ENCODE measurements at regions not wholly inside any gene's neighbourhood (a gene's known extent, or its start where the extent isn't known, plus 50 kb on each side); places are given as distances from the start of the nearest gene placed in this dataset.
A peak's percentile ranks its signal among the peaks of the same experiment; 100 is the strongest.

DNA sequence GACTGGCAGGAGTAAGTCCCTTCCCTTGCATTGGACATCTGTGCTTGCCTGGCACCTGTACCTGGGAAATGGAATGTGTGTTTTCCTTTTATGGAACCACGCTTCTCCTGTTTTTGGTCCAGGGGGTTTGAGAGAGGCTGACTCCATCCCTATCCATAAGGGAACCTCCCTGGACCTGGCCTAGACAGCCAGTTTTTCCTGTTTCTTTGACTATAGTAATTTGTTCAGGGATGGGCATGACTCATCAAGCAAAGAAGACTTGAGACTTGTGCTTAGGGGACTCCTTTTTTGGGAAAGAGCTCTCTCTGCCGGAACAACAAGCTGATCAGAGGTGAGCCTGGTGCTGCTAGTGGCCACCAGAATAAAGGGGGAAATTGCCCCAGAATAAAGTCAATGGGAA lies 393.8 kb downstream of the CDH26 start:
- no peak overlapping the region for H3K27ac Mint-ChIP-seq (ENCODE audit: unreplicated experiment)
- H3K9me3 Mint-ChIP-seq, result peaks cover 4% of the 10 kb centered on the region
- H3K27me3 Mint-ChIP-seq (ENCODE audit: low read depth), result no peaks in the 10 kb centered on the region
- DNase-seq (ENCODE audit: low read depth, low spot score), result no peak
- H3K4me1 Mint-ChIP-seq, result no peaks in the 10 kb centered on the region
- no peak overlapping the region for H3K4me3 Mint-ChIP-seq
- H3K36me3 Mint-ChIP-seq (ENCODE audit: low read depth), result no peaks in the 10 kb centered on the region
- no peak for TF ChIP-seq CTCF (conservative IDR thresholded peaks at IDR 0.05)

- H3K36me3 Mint-ChIP-seq (ENCODE audit: low read depth), result no peaks in the 10 kb centered on the region
- no peak for TF ChIP-seq CTCF (conservative IDR thresholded peaks at IDR 0.05)
- no peaks in the 10 kb centered on the region for H3K27me3 Mint-ChIP-seq (ENCODE audit: low read depth)
- H3K27ac Mint-ChIP-seq (ENCODE audit: unreplicated experiment), result no peak overlapping the region
- peaks cover 4% of the 10 kb centered on the region for H3K9me3 Mint-ChIP-seq
- no peaks in the 10 kb centered on the region for H3K4me1 Mint-ChIP-seq
- DNase-seq (ENCODE audit: low read depth, low spot score), result no peak
- H3K4me3 Mint-ChIP-seq, result no peak overlapping the region
Measured at GRCh38 chr20:60352596-60352995, 394.4 kb downstream of the CDH26 start.

GRCh38 chr20:60354024-60354580 lies 395.9 kb downstream of the CDH26 start:
- DNase-seq (ENCODE audit: low read depth, low spot score), result no peak
- peaks cover 4% of the 10 kb centered on the region for H3K9me3 Mint-ChIP-seq
- no peaks in the 10 kb centered on the region for H3K27me3 Mint-ChIP-seq (ENCODE audit: low read depth)
- no peak for TF ChIP-seq CTCF (conservative IDR thresholded peaks at IDR 0.05)
- peak overlapping the region; percentile 43 for H3K27ac Mint-ChIP-seq (ENCODE audit: unreplicated experiment)
- H3K4me3 Mint-ChIP-seq, result no peak overlapping the region
- H3K4me1 Mint-ChIP-seq, result no peaks in the 10 kb centered on the region
- H3K36me3 Mint-ChIP-seq (ENCODE audit: low read depth), result no peaks in the 10 kb centered on the region

- Mint-ChIP-seq H3K9me3 (no peaks in the 10 kb centered on the region), H3K4me3 (no peak overlapping the region), H3K4me1 (peaks cover 11% of the 10 kb centered on the region), H3K27ac (ENCODE audit: unreplicated experiment) (no peak overlapping the region), H3K36me3 (ENCODE audit: low read depth) (no peaks in the 10 kb centered on the region), H3K27me3 (ENCODE audit: low read depth) (no peaks in the 10 kb centered on the region)
- no peak for DNase-seq (ENCODE audit: low read depth, low spot score)
- no peak for TF ChIP-seq CTCF (conservative IDR thresholded peaks at IDR 0.05)
Measured at GRCh38 chr20:60358101-60358500, 399.9 kb downstream of the CDH26 start.

GRCh38 chr20:60359010-60359409 lies 400.8 kb downstream of the CDH26 start:
- Mint-ChIP-seq H3K27ac (ENCODE audit: unreplicated experiment) (no peak overlapping the region), H3K4me1 (peaks cover 11% of the 10 kb centered on the region), H3K9me3 (no peaks in the 10 kb centered on the region), H3K4me3 (no peak overlapping the region), H3K27me3 (ENCODE audit: low read depth) (no peaks in the 10 kb centered on the region), H3K36me3 (ENCODE audit: low read depth) (no peaks in the 10 kb centered on the region)
- DNase-seq (ENCODE audit: low read depth, low spot score), result no peak
- no peak for TF ChIP-seq CTCF (conservative IDR thresholded peaks at IDR 0.05)

Measured in neural crest cell (in vitro differentiated cells).